ENCODE measurements at regions not wholly inside any gene's neighbourhood (a gene's known extent, or its start where the extent isn't known, plus 50 kb on each side); places are given as distances from the start of the nearest gene placed in this dataset.

- TF ChIP-seq POLR2A (IDR thresholded peaks at IDR 0.05; ENCODE audit: extremely low read depth, insufficient read length) = no peak
- TF ChIP-seq, protein P1, sequence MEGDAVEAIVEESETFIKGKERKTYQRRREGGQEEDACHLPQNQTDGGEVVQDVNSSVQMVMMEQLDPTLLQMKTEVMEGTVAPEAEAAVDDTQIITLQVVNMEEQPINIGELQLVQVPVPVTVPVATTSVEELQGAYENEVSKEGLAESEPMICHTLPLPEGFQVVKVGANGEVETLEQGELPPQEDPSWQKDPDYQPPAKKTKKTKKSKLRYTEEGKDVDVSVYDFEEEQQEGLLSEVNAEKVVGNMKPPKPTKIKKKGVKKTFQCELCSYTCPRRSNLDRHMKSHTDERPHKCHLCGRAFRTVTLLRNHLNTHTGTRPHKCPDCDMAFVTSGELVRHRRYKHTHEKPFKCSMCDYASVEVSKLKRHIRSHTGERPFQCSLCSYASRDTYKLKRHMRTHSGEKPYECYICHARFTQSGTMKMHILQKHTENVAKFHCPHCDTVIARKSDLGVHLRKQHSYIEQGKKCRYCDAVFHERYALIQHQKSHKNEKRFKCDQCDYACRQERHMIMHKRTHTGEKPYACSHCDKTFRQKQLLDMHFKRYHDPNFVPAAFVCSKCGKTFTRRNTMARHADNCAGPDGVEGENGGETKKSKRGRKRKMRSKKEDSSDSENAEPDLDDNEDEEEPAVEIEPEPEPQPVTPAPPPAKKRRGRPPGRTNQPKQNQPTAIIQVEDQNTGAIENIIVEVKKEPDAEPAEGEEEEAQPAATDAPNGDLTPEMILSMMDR (IDR thresholded peaks at IDR 0.05; ENCODE audit: low read depth, low read length) = no peak
- TF ChIP-seq, protein P2, sequence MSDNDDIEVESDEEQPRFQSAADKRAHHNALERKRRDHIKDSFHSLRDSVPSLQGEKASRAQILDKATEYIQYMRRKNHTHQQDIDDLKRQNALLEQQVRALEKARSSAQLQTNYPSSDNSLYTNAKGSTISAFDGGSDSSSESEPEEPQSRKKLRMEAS (IDR thresholded peaks at IDR 0.05; ENCODE audit: low read depth, low read length) = no peak
Measured at GRCh38 chr15:98513428-98513986, 134.8 kb upstream of the IGF1R start.

Data from NB4 (cell line).